AG04450 (cell line): ENCODE measurements at regions not wholly inside any gene's neighbourhood (a gene's known extent, or its start where the extent isn't known, plus 50 kb on each side); places are given as distances from the start of the nearest gene placed in this dataset.

Source experiments
- CTCF ChIA-PET: fragments of 300-600, 350-600 bp; formaldehyde crosslinking; extraction: SDS; loops from one replicate; lab custom pipeline; 2022; ENCODE audit warnings: antibody characterized with exemption, inconsistent platforms; lab: Charles Lee
- POLR2A ChIA-PET: fragments of 350-600 bp; formaldehyde crosslinking; extraction: SDS; loops from one replicate; lab custom pipeline; 2021; ENCODE audit warnings: antibody characterized with exemption, inconsistent platforms; lab: Yijun Ruan, JAX
- DNase-seq: peaks from one replicate; pipeline ENCODE4 v3.0.0-alpha.2; 2011; ENCODE audit warnings: low read depth, low spot score
- H3K27ac ChIP-seq: one replicate; pipeline ENCODE4 v1.5.1; 2012; ENCODE audit warnings: low read depth, low read length, control low read depth
- H3K27me3 ChIP-seq: one replicate; pipeline ENCODE4 v1.6.0; 2012; ENCODE audit warnings: low read length; ENCODE audit not compliant: control insufficient read depth, insufficient read depth
- H3K4me3 ChIP-seq: 2 replicates; pipeline ENCODE4 v1.5.1; 2011; ENCODE audit warnings: mild to moderate bottlenecking, low read depth, low read length, control low read depth
- H3K9me3 ChIP-seq: 2 replicates; pipeline ENCODE4 v1.5.1; 2012; ENCODE audit warnings: low read length; ENCODE audit not compliant: control insufficient read depth, insufficient read depth
- CTCF ChIP-seq: IDR thresholded peaks from 2 replicates; pipeline ENCODE4 v1.5.1; 2011; ENCODE audit warnings: low read depth, low read length, control low read depth, inconsistent platforms

GRCh38 chr11:97722721-97723120 lies 1298.0 kb upstream of the CNTN5 start:
- H3K9me3 ChIP-seq = peaks cover 5% of the 10 kb centered on the region
- no peaks in the 10 kb centered on the region for H3K27me3 ChIP-seq
- TF ChIP-seq CTCF = no peak
- POLR2A ChIA-PET = no interaction called here
- no peak overlapping the region for H3K4me3 ChIP-seq
- peak overlapping the region; percentile 66 for H3K27ac ChIP-seq
- DNase-seq = no peak
- CTCF ChIA-PET = no interaction called here

- no peak for TF ChIP-seq CTCF
- DNase-seq = no peak
- ChIA-PET POLR2A (no interaction called here), CTCF (no interaction called here)
- Histone ChIP-seq H3K4me3 (no peak overlapping the region), H3K27me3 (no peaks in the 10 kb centered on the region), H3K9me3 (no peaks in the 10 kb centered on the region), H3K27ac (no peak overlapping the region)
Observed at GRCh38 chr11:97729546-97730272, 1291.0 kb upstream of the CNTN5 start.

GRCh38 chr11:97732011-97732632 lies 1288.6 kb upstream of the CNTN5 start:
- no peaks in the 10 kb centered on the region for H3K9me3 ChIP-seq
- no peak overlapping the region for H3K27ac ChIP-seq
- no peaks in the 10 kb centered on the region for H3K27me3 ChIP-seq
- no peak for DNase-seq
- H3K4me3 ChIP-seq = no peak overlapping the region
- no peak for TF ChIP-seq CTCF
- CTCF ChIA-PET = no interaction called here
- POLR2A ChIA-PET = no interaction called here

GRCh38 chr11:97738751-97739150 lies 1282.0 kb upstream of the CNTN5 start:
- peaks cover 3% of the 10 kb centered on the region; the same call in 1 of the 2 replicates for H3K9me3 ChIP-seq
- H3K27ac ChIP-seq = no peak overlapping the region
- POLR2A ChIA-PET = no interaction called here
- TF ChIP-seq CTCF = no peak
- CTCF ChIA-PET = no interaction called here
- DNase-seq = no peak
- no peaks in the 10 kb centered on the region for H3K27me3 ChIP-seq
- no peak overlapping the region for H3K4me3 ChIP-seq
